Neural progenitor cell (in vitro differentiated cells): ENCODE measurements at regions not wholly inside any gene's neighbourhood (a gene's known extent, or its start where the extent isn't known, plus 50 kb on each side); places are given as distances from the start of the nearest gene placed in this dataset.

Source experiments
- DNase-seq: peaks from one replicate; pipeline ENCODE4 v3.0.0-alpha.2; 2016; ENCODE audit warnings: low spot score
- H2AFZ ChIP-seq: fragments of 200-600 bp; sonication (generic); replicated peaks from 2 replicates; pipeline ENCODE4 v1.6.1; 2016; ENCODE audit warnings: antibody characterized with exemption
- H3F3A ChIP-seq: fragments of 200-600 bp; sonication (generic); 2 replicates; pipeline ENCODE4 v1.6.1; 2016; ENCODE audit warnings: antibody characterized with exemption, low read depth
- H3K27ac ChIP-seq: fragments of 200-600 bp; sonication (generic); 2 replicates; pipeline ENCODE4 v1.5.1; 2016; ENCODE audit warnings: mild to moderate bottlenecking
- H3K27me3 ChIP-seq: fragments of 200-600 bp; sonication (generic); 2 replicates; pipeline ENCODE4 v1.6.1; 2016; ENCODE audit warnings: mild to moderate bottlenecking, moderate library complexity
- H3K36me3 ChIP-seq: fragments of 200-600 bp; sonication (generic); 2 replicates; pipeline ENCODE4 v1.5.1; 2016
- H3K4me1 ChIP-seq: fragments of 200-600 bp; sonication (generic); 2 replicates; pipeline ENCODE4 v1.6.1; 2016; ENCODE audit warnings: mixed run types
- H3K4me2 ChIP-seq: fragments of 200-600 bp; sonication (generic); 2 replicates; pipeline ENCODE4 v1.6.1; 2016
- H3K4me3 ChIP-seq: fragments of 200-600 bp; sonication (generic); 2 replicates; pipeline ENCODE4 v1.5.1; 2016
- H3K79me2 ChIP-seq: fragments of 200-600 bp; sonication (generic); 2 replicates; pipeline ENCODE4 v1.6.1; 2016; ENCODE audit warnings: low read depth
- H3K9ac ChIP-seq: fragments of 200-600 bp; sonication (generic); 2 replicates; pipeline ENCODE4 v1.6.1; 2016
- H3K9me3 ChIP-seq: fragments of 200-600 bp; sonication (generic); 2 replicates; pipeline ENCODE4 v1.5.1; 2016; ENCODE audit warnings: low read depth
- H4K20me1 ChIP-seq: fragments of 200-600 bp; sonication (generic); 2 replicates; pipeline ENCODE4 v1.6.1; 2016; ENCODE audit warnings: low read depth
- H3K27ac Mint-ChIP-seq: 3 replicates; pipeline ENCODE4 v1.8.0; 2021; ENCODE audit warnings: mixed read lengths
- H3K27me3 Mint-ChIP-seq: 2 replicates; pipeline ENCODE4 v1.8.0; 2022; ENCODE audit warnings: low read depth, mild to moderate bottlenecking, inconsistent platforms, moderate library complexity, mixed read lengths; ENCODE audit not compliant: insufficient read depth
- H3K36me3 Mint-ChIP-seq: 3 replicates; pipeline ENCODE4 v1.8.0; 2021; ENCODE audit warnings: mixed read lengths
- H3K4me1 Mint-ChIP-seq: 3 replicates; pipeline ENCODE4 v1.8.0; 2021; ENCODE audit warnings: mixed read lengths
- H3K4me3 Mint-ChIP-seq: 3 replicates; pipeline ENCODE4 v1.8.0; 2021; ENCODE audit warnings: mild to moderate bottlenecking, moderate library complexity, mixed read lengths
- H3K9me3 Mint-ChIP-seq: 3 replicates; pipeline ENCODE4 v1.8.0; 2020; ENCODE audit warnings: mixed read lengths
- EZH2 ChIP-seq: fragments of 200-600 bp; sonication (generic); IDR thresholded peaks from 2 replicates; pipeline ENCODE4 v1.6.1; 2017; ENCODE audit warnings: antibody characterized with exemption, mild to moderate bottlenecking, moderate library complexity
- EZH2phosphoT487 ChIP-seq: fragments of 200-600 bp; sonication (generic); IDR thresholded peaks from 2 replicates; pipeline ENCODE4 v1.6.1; 2017; ENCODE audit warnings: antibody characterized with exemption
- TF ChIP-seq, protein P1 (sequence below): fragments of 200-600 bp; sonication (generic); IDR thresholded peaks from 2 replicates; pipeline ENCODE4 v1.5.1; 2017; ENCODE audit warnings: antibody characterized with exemption, mild to moderate bottlenecking

DNA sequence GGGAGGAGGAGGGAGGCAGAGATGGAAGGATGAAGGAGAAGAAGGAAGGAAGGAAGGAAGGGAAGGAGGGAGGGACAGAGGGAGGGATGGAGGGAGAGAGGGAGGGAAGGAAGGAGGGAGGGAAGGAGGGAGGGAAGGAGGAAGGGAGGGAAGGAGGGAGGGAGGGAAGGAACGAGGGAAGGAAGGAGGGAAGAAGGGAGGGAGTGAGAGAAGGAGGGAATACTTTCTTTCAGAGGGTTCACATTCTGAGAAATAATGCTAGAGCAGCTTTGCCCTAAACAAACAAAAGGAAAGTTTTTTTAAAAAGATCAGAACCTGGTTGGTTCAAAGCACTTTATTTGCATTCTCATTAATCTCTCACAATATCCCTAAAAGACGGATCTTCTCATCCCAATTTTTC is 96.1 kb upstream of the NXT1 start:
- no peaks in the 10 kb centered on the region for H3F3A ChIP-seq
- H3K27ac ChIP-seq, result no peak overlapping the region
- peaks cover 27% of the 10 kb centered on the region for H3K4me1 ChIP-seq
- H3K79me2 ChIP-seq, result no peaks in the 10 kb centered on the region
- no peak overlapping the region for H3K9ac ChIP-seq
- peaks cover 38% of the 10 kb centered on the region for H3K4me1 Mint-ChIP-seq
- no peaks in the 10 kb centered on the region for H3K9me3 Mint-ChIP-seq
- TF ChIP-seq EZH2phosphoT487 (no peak), EZH2 (no peak)
- TF ChIP-seq, protein P1, sequence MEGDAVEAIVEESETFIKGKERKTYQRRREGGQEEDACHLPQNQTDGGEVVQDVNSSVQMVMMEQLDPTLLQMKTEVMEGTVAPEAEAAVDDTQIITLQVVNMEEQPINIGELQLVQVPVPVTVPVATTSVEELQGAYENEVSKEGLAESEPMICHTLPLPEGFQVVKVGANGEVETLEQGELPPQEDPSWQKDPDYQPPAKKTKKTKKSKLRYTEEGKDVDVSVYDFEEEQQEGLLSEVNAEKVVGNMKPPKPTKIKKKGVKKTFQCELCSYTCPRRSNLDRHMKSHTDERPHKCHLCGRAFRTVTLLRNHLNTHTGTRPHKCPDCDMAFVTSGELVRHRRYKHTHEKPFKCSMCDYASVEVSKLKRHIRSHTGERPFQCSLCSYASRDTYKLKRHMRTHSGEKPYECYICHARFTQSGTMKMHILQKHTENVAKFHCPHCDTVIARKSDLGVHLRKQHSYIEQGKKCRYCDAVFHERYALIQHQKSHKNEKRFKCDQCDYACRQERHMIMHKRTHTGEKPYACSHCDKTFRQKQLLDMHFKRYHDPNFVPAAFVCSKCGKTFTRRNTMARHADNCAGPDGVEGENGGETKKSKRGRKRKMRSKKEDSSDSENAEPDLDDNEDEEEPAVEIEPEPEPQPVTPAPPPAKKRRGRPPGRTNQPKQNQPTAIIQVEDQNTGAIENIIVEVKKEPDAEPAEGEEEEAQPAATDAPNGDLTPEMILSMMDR, result no peak
- no peak overlapping the region for H3K4me3 ChIP-seq
- DNase-seq, result no peak
- H3K27me3 Mint-ChIP-seq, result no peaks in the 10 kb centered on the region
- H3K36me3 ChIP-seq, result no peaks in the 10 kb centered on the region
- H3K4me2 ChIP-seq, result no peak overlapping the region
- H3K27me3 ChIP-seq, result no peaks in the 10 kb centered on the region
- H4K20me1 ChIP-seq, result no peaks in the 10 kb centered on the region
- H3K36me3 Mint-ChIP-seq, result no peaks in the 10 kb centered on the region
- H2AFZ ChIP-seq, result no peak overlapping the region
- no peak overlapping the region for H3K4me3 Mint-ChIP-seq
- H3K27ac Mint-ChIP-seq, result no peak overlapping the region
- H3K9me3 ChIP-seq, result no peaks in the 10 kb centered on the region

DNA sequence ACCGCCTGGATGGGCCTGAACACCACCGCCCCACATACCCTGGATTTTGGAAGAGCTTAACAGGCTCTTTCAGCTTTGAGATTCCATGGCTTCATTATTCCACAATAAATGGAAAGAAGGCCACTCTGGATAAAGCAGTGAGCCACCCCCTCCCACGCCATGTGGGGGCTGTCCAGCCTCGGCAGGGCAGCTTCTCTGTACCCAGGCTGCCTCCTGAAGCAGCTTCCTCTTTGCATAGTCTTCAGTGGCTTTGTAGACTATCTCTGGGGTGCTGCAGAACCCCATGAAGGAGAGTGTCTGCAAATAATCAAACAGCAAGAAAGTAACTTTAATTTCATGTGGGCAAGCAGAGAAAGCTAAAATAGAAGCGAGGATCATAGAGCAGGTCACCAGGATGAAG is 96.6 kb upstream of the NXT1 start:
- TF ChIP-seq, protein P1, result no peak
- no peak for TF ChIP-seq EZH2phosphoT487
- no peak for TF ChIP-seq EZH2
- no peak overlapping the region for H3K4me3 ChIP-seq
- no peak overlapping the region for H3K27ac Mint-ChIP-seq

DNA sequence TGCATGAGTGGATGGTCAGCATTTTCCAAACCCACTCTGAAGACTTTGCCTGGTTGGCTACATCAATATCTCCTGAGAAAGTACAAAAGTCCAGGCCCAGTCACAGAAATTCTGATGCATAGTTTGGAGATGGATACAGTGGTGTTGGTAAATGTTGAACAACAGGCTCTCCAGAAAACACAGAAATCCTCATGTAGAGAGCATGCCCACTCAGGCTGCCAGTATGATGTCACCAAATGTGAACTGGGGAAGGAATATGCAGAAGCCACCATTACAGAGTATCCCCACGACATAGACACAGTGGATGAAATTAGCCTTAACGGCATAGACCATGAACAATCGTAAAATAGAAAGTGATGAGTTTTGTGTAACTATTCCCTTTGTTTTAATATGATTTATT is 97.1 kb upstream of the NXT1 start:
- no peaks in the 10 kb centered on the region for H3F3A ChIP-seq
- H3K36me3 ChIP-seq, result no peaks in the 10 kb centered on the region
- H3K9ac ChIP-seq, result no peak overlapping the region
- H3K27me3 ChIP-seq, result no peaks in the 10 kb centered on the region
- H3K79me2 ChIP-seq, result no peaks in the 10 kb centered on the region
- no peak for DNase-seq
- Mint-ChIP-seq H3K4me3 (no peak overlapping the region), H3K36me3 (no peaks in the 10 kb centered on the region), H3K27me3 (no peaks in the 10 kb centered on the region), H3K27ac (no peak overlapping the region), H3K9me3 (no peaks in the 10 kb centered on the region), H3K4me1 (peaks cover 37% of the 10 kb centered on the region)
- no peaks in the 10 kb centered on the region for H3K9me3 ChIP-seq
- H3K4me2 ChIP-seq, result no peak overlapping the region
- H3K4me3 ChIP-seq, result no peak overlapping the region
- TF ChIP-seq, protein P1, result no peak
- no peak for TF ChIP-seq EZH2phosphoT487
- TF ChIP-seq EZH2, result no peak
- H2AFZ ChIP-seq, result no peak overlapping the region
- no peaks in the 10 kb centered on the region for H4K20me1 ChIP-seq
- H3K27ac ChIP-seq, result no peak overlapping the region
- peaks cover 27% of the 10 kb centered on the region for H3K4me1 ChIP-seq

More for the DNA sequence above, 96.6 kb upstream of the NXT1 start:
- Histone ChIP-seq H3K9me3 (no peaks in the 10 kb centered on the region), H2AFZ (no peak overlapping the region), H4K20me1 (no peaks in the 10 kb centered on the region), H3K79me2 (no peaks in the 10 kb centered on the region), H3K36me3 (no peaks in the 10 kb centered on the region), H3K4me1 (peaks cover 27% of the 10 kb centered on the region), H3K9ac (no peak overlapping the region), H3F3A (no peaks in the 10 kb centered on the region), H3K4me2 (no peak overlapping the region), H3K27ac (no peak overlapping the region), H3K27me3 (no peaks in the 10 kb centered on the region)
- DNase-seq, result no peak
- no peaks in the 10 kb centered on the region for H3K9me3 Mint-ChIP-seq
- H3K4me1 Mint-ChIP-seq, result peaks cover 37% of the 10 kb centered on the region
- no peaks in the 10 kb centered on the region for H3K27me3 Mint-ChIP-seq
- H3K36me3 Mint-ChIP-seq, result no peaks in the 10 kb centered on the region
- no peak overlapping the region for H3K4me3 Mint-ChIP-seq

DNA sequence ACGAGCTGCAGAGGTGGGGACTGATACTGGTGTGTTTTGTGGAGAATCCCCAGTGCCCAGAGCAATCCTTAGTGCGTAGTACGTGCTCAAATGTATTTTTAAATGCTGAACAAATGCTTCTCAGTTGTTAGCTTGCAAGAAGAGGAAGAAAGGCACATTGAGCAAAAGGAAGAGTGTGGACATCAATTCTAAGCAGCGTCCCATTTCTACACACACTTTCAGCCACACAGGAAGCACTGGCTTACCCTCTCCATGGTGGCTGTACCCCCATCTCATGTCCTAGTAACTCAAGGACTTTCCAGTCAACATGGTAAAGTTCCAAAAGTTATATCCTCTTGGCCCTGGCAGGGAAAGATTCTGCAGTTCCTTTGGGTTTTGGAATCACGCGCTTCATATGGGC is 98.8 kb upstream of the NXT1 start:
- no peaks in the 10 kb centered on the region for H3K27me3 Mint-ChIP-seq
- Histone ChIP-seq H3K79me2 (no peaks in the 10 kb centered on the region), H4K20me1 (no peaks in the 10 kb centered on the region), H3K9me3 (no peaks in the 10 kb centered on the region), H2AFZ (no peak overlapping the region), H3K4me1 (peaks cover 18% of the 10 kb centered on the region), H3K27me3 (no peaks in the 10 kb centered on the region), H3K9ac (no peak overlapping the region), H3K27ac (no peak overlapping the region), H3K4me3 (no peak overlapping the region), H3F3A (no peaks in the 10 kb centered on the region), H3K4me2 (no peak overlapping the region), H3K36me3 (no peaks in the 10 kb centered on the region)
- no peaks in the 10 kb centered on the region for H3K36me3 Mint-ChIP-seq
- TF ChIP-seq EZH2 (no peak), EZH2phosphoT487 (no peak)
- TF ChIP-seq, protein P1, result no peak
- peaks cover 27% of the 10 kb centered on the region for H3K4me1 Mint-ChIP-seq
- H3K4me3 Mint-ChIP-seq, result no peak overlapping the region
- H3K9me3 Mint-ChIP-seq, result no peaks in the 10 kb centered on the region
- DNase-seq, result no peak
- no peak overlapping the region for H3K27ac Mint-ChIP-seq
